GM21360 (cell line): ENCODE measurements at regions not wholly inside any gene's neighbourhood (a gene's known extent, or its start where the extent isn't known, plus 50 kb on each side); places are given as distances from the start of the nearest gene placed in this dataset.
A peak's percentile ranks its signal among the peaks of the same experiment; 100 is the strongest.

Experiments used
- ATAC-seq: cut with Tn5 transposase; IDR thresholded peaks from one replicate; pipeline ENCODE4 v1.9.1; 2021; ENCODE audit warnings: mild to moderate bottlenecking, moderate library complexity; ENCODE audit not compliant: unreplicated experiment

GRCh38 chr2:199707593-199708185, 143.3 kb downstream of the FTCDNL1 start:
- ATAC-seq: no peak

- ATAC-seq: no peak
Observed at GRCh38 chr2:199705538-199705937, 145.5 kb downstream of the FTCDNL1 start.

- peak; percentile 52 for ATAC-seq
Observed at GRCh38 chr2:199704358-199705238, 146.4 kb downstream of the FTCDNL1 start.

- ATAC-seq: no peak
Observed at GRCh38 chr2:199703199-199703598, 147.8 kb downstream of the FTCDNL1 start.

GRCh38 chr2:199697469-199697868, 153.5 kb downstream of the FTCDNL1 start:
- no peak for ATAC-seq

- ATAC-seq: no peak
Observed at GRCh38 chr2:199696048-199696447, 154.9 kb downstream of the FTCDNL1 start.

- ATAC-seq: no peak
Observed at GRCh38 chr2:199693861-199694260, 157.1 kb downstream of the FTCDNL1 start.

GRCh38 chr2:199692489-199692888, 158.5 kb downstream of the FTCDNL1 start:
- ATAC-seq: no peak

- no peak for ATAC-seq
Observed at GRCh38 chr2:199690225-199690624, 160.8 kb downstream of the FTCDNL1 start.

- no peak for ATAC-seq
Observed at GRCh38 chr2:199685669-199686068, 165.3 kb downstream of the FTCDNL1 start.

- ATAC-seq: no peak
Observed at GRCh38 chr2:199684832-199685231, 166.2 kb downstream of the FTCDNL1 start.

GRCh38 chr2:199684168-199684567, 166.8 kb downstream of the FTCDNL1 start:
- no peak for ATAC-seq

- no peak for ATAC-seq
Observed at GRCh38 chr2:199682001-199682400, 169.0 kb downstream of the FTCDNL1 start.

- ATAC-seq: no peak
Observed at GRCh38 chr2:199680482-199680881, 170.5 kb downstream of the FTCDNL1 start.

- ATAC-seq: no peak
Observed at GRCh38 chr2:199679883-199680282, 171.1 kb downstream of the FTCDNL1 start.

GRCh38 chr2:199677881-199678280, 173.1 kb downstream of the FTCDNL1 start:
- ATAC-seq: no peak

- no peak for ATAC-seq
Observed at GRCh38 chr2:199668645-199669044, 182.3 kb downstream of the FTCDNL1 start.

- ATAC-seq: peak; percentile 81
Observed at GRCh38 chr2:199663157-199663556, 187.8 kb downstream of the FTCDNL1 start.

- ATAC-seq: no peak
Observed at GRCh38 chr2:199662255-199662654, 188.7 kb downstream of the FTCDNL1 start.

GRCh38 chr2:199660167-199660566, 190.8 kb downstream of the FTCDNL1 start:
- no peak for ATAC-seq

- ATAC-seq: no peak
Observed at GRCh38 chr2:199659207-199659606, 191.8 kb downstream of the FTCDNL1 start.

- ATAC-seq: peak; percentile 84
Observed at GRCh38 chr2:199646439-199646838, 188.7 kb upstream of the SATB2 start.
